ENCODE measurements at regions not wholly inside any gene's neighbourhood (a gene's known extent, or its start where the extent isn't known, plus 50 kb on each side); places are given as distances from the start of the nearest gene placed in this dataset.
"Not testable (repeated sequence)": the region's sequence is repeated elsewhere in the genome, so short reads cannot be mapped to it uniquely, and the experiment has no call there.

GRCh38 chr5:123937230-123937629 is 425.3 kb downstream of the CSNK1G3 start:
- H3K36me3 ChIP-seq (ENCODE audit: control insufficient read depth, insufficient read depth, low read length): peaks cover 9% of the 10 kb centered on the region
- H3K9ac ChIP-seq (ENCODE audit: low read depth, low read length): no peak overlapping the region
- no peak overlapping the region for H3K4me3 ChIP-seq (ENCODE audit: low read depth, low read length)
- H3K27me3 ChIP-seq (ENCODE audit: control insufficient read depth, insufficient read depth, low read length): no peaks in the 10 kb centered on the region
- no peaks in the 10 kb centered on the region for H3K4me1 ChIP-seq (ENCODE audit: control insufficient read depth, insufficient read depth, low read length)
- peaks cover 39% of the 10 kb centered on the region for H3K9me3 ChIP-seq (ENCODE audit: control insufficient read depth, insufficient read depth, low read length)

GRCh38 chr5:123936548-123936947 is 424.6 kb downstream of the CSNK1G3 start:
- no peak overlapping the region for H3K9ac ChIP-seq (ENCODE audit: low read depth, low read length)
- H3K27me3 ChIP-seq (ENCODE audit: control insufficient read depth, insufficient read depth, low read length): no peaks in the 10 kb centered on the region
- no peaks in the 10 kb centered on the region for H3K4me1 ChIP-seq (ENCODE audit: control insufficient read depth, insufficient read depth, low read length)
- H3K36me3 ChIP-seq (ENCODE audit: control insufficient read depth, insufficient read depth, low read length): peaks cover 9% of the 10 kb centered on the region
- peaks cover 32% of the 10 kb centered on the region for H3K9me3 ChIP-seq (ENCODE audit: control insufficient read depth, insufficient read depth, low read length)
- H3K4me3 ChIP-seq (ENCODE audit: low read depth, low read length): no peak overlapping the region

- H3K27me3 ChIP-seq (ENCODE audit: control insufficient read depth, insufficient read depth, low read length); H3K4me1 ChIP-seq (ENCODE audit: control insufficient read depth, insufficient read depth, low read length); H3K36me3 ChIP-seq (ENCODE audit: control insufficient read depth, insufficient read depth, low read length); H3K4me3 ChIP-seq (ENCODE audit: low read depth, low read length); H3K9ac ChIP-seq (ENCODE audit: low read depth, low read length): not testable (repeated sequence)
- H3K9me3 ChIP-seq (ENCODE audit: control insufficient read depth, insufficient read depth, low read length): peaks cover 26% of the 10 kb centered on the region
Observed at GRCh38 chr5:123933812-123934211, 421.8 kb downstream of the CSNK1G3 start.

GRCh38 chr5:123929055-123929474 is 417.1 kb downstream of the CSNK1G3 start:
- H3K4me3 ChIP-seq (ENCODE audit: low read depth, low read length): no peak overlapping the region
- no peaks in the 10 kb centered on the region for H3K9me3 ChIP-seq (ENCODE audit: control insufficient read depth, insufficient read depth, low read length)
- H3K9ac ChIP-seq (ENCODE audit: low read depth, low read length): no peak overlapping the region
- H3K4me1 ChIP-seq (ENCODE audit: control insufficient read depth, insufficient read depth, low read length): no peaks in the 10 kb centered on the region
- no peaks in the 10 kb centered on the region for H3K27me3 ChIP-seq (ENCODE audit: control insufficient read depth, insufficient read depth, low read length)
- H3K36me3 ChIP-seq (ENCODE audit: control insufficient read depth, insufficient read depth, low read length): no peaks in the 10 kb centered on the region

DNA sequence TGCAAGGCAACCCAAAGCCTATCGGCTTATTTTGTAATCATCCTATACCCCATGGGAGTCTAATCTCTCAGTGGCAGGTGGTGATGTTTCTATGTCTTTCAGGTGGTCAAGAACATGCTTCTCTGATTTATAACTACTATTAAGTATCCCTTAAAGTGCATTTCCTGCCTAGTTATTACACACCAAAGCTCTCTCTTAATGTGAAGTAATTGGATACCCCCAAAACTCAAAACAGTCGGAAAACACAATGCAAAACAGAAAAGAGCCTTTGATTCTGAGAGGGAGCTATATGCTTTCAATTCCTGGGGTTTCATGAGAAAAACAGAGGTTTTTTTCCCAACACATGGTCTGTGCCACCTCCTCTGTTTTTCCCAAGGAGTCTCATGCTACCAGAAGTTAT is 416.4 kb downstream of the CSNK1G3 start:
- Histone ChIP-seq H3K9me3 (ENCODE audit: control insufficient read depth, insufficient read depth, low read length) (no peaks in the 10 kb centered on the region), H3K27me3 (ENCODE audit: control insufficient read depth, insufficient read depth, low read length) (no peaks in the 10 kb centered on the region), H3K9ac (ENCODE audit: low read depth, low read length) (no peak overlapping the region), H3K4me3 (ENCODE audit: low read depth, low read length) (no peak overlapping the region), H3K4me1 (ENCODE audit: control insufficient read depth, insufficient read depth, low read length) (no peaks in the 10 kb centered on the region), H3K36me3 (ENCODE audit: control insufficient read depth, insufficient read depth, low read length) (no peaks in the 10 kb centered on the region)

GRCh38 chr5:123921193-123921592 is 409.2 kb downstream of the CSNK1G3 start:
- no peaks in the 10 kb centered on the region for H3K4me1 ChIP-seq (ENCODE audit: control insufficient read depth, insufficient read depth, low read length)
- no peak overlapping the region for H3K4me3 ChIP-seq (ENCODE audit: low read depth, low read length)
- H3K9ac ChIP-seq (ENCODE audit: low read depth, low read length): no peak overlapping the region
- H3K27me3 ChIP-seq (ENCODE audit: control insufficient read depth, insufficient read depth, low read length): no peaks in the 10 kb centered on the region
- no peaks in the 10 kb centered on the region for H3K9me3 ChIP-seq (ENCODE audit: control insufficient read depth, insufficient read depth, low read length)
- no peaks in the 10 kb centered on the region for H3K36me3 ChIP-seq (ENCODE audit: control insufficient read depth, insufficient read depth, low read length)

DNA sequence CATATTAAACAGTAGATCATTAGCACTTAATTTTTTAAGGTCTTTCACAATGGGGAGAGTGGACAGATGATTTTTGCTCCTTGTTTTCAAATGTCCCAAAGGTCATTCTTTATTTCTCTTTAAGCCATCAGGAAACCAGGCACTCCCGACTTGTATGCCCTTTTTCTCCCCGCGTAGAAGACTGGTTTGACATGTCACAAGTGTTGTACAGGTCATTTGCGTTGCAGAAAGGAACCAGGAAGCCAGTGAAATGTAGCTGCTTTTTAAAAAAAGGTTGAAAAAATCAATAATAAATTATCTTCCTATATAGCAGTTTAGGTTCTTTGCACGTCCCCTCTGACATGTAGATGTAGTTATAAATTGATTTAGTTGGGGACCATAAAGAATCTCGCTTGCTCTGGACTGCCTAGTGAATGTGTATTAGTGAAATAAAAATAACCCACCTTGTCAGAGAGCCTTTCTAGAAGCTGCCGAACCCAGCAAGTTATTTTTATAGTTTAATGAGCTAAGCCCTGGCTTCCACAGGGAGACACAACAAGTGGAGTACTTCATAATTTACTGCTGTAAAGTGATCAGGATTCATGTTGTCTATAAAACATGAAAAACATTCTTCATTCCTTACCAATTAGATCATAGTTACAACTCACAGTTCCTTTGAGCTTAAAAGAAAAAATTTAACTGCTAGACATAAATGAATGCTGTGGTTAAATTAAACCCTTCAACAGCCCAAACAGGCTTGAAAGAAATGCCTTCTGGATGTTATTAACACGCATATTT is 404.6 kb downstream of the CSNK1G3 start:
- no peaks in the 10 kb centered on the region for H3K36me3 ChIP-seq (ENCODE audit: control insufficient read depth, insufficient read depth, low read length)
- no peaks in the 10 kb centered on the region for H3K9me3 ChIP-seq (ENCODE audit: control insufficient read depth, insufficient read depth, low read length)
- no peak overlapping the region for H3K4me3 ChIP-seq (ENCODE audit: low read depth, low read length)

GRCh38 chr5:123914333-123914732 is 402.4 kb downstream of the CSNK1G3 start:
- no peaks in the 10 kb centered on the region for H3K4me1 ChIP-seq (ENCODE audit: control insufficient read depth, insufficient read depth, low read length)
- no peaks in the 10 kb centered on the region for H3K36me3 ChIP-seq (ENCODE audit: control insufficient read depth, insufficient read depth, low read length)
- no peaks in the 10 kb centered on the region for H3K9me3 ChIP-seq (ENCODE audit: control insufficient read depth, insufficient read depth, low read length)
- no peaks in the 10 kb centered on the region for H3K27me3 ChIP-seq (ENCODE audit: control insufficient read depth, insufficient read depth, low read length)
- no peak overlapping the region for H3K4me3 ChIP-seq (ENCODE audit: low read depth, low read length)
- H3K9ac ChIP-seq (ENCODE audit: low read depth, low read length): no peak overlapping the region

More for the DNA sequence above, 404.6 kb downstream of the CSNK1G3 start:
- H3K9ac ChIP-seq (ENCODE audit: low read depth, low read length): no peak overlapping the region
- no peaks in the 10 kb centered on the region for H3K27me3 ChIP-seq (ENCODE audit: control insufficient read depth, insufficient read depth, low read length)
- H3K4me1 ChIP-seq (ENCODE audit: control insufficient read depth, insufficient read depth, low read length): no peaks in the 10 kb centered on the region

DNA sequence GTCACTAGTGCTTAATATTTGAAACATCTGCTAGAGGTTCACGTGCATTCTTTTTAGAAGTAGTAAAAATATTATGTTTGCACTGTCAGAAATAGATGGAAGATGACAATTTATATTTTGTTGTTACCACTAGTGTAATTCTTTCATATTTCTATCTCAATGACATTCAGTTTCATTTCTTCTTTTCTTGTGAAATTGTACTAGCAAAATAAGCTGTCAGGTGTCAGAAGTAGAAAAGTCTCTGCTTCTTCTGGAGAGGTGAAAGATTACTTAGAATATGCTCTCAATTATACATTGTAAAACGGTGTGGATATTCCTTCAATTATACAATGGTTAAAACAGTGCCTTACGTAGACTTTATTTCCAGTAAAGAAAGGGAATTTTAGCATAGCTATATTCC is 395.4 kb downstream of the CSNK1G3 start:
- H3K4me3 ChIP-seq (ENCODE audit: low read depth, low read length): no peak overlapping the region
- no peaks in the 10 kb centered on the region for H3K36me3 ChIP-seq (ENCODE audit: control insufficient read depth, insufficient read depth, low read length)
- no peaks in the 10 kb centered on the region for H3K9me3 ChIP-seq (ENCODE audit: control insufficient read depth, insufficient read depth, low read length)
- no peak overlapping the region for H3K9ac ChIP-seq (ENCODE audit: low read depth, low read length)
- no peaks in the 10 kb centered on the region for H3K27me3 ChIP-seq (ENCODE audit: control insufficient read depth, insufficient read depth, low read length)
- no peaks in the 10 kb centered on the region for H3K4me1 ChIP-seq (ENCODE audit: control insufficient read depth, insufficient read depth, low read length)

GRCh38 chr5:123906698-123907295 is 394.8 kb downstream of the CSNK1G3 start:
- Histone ChIP-seq H3K4me3 (ENCODE audit: low read depth, low read length) (no peak overlapping the region), H3K9me3 (ENCODE audit: control insufficient read depth, insufficient read depth, low read length) (no peaks in the 10 kb centered on the region), H3K36me3 (ENCODE audit: control insufficient read depth, insufficient read depth, low read length) (no peaks in the 10 kb centered on the region), H3K4me1 (ENCODE audit: control insufficient read depth, insufficient read depth, low read length) (no peaks in the 10 kb centered on the region), H3K9ac (ENCODE audit: low read depth, low read length) (no peak overlapping the region), H3K27me3 (ENCODE audit: control insufficient read depth, insufficient read depth, low read length) (no peaks in the 10 kb centered on the region)

DNA sequence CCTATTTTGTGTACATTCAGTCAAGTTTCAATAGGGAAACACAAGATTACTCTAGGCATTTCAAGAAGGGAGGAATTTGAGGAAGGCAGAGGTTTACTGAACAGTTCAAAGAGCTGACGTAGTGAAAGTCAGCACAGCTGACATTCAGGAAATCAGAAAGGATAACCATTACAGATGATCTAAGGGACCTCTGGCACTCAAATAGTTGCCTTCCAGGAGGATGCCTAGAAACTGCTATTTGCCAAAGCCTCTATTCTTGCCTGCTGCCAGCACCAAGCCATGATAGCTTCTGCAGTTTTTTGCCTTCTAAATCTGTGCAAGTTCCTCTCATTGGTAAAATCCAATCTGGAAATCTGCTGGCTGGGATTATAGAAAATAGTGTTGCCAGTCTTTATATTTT is 373.1 kb downstream of the CSNK1G3 start:
- Histone ChIP-seq H3K9me3 (ENCODE audit: control insufficient read depth, insufficient read depth, low read length) (no peaks in the 10 kb centered on the region), H3K9ac (ENCODE audit: low read depth, low read length) (no peak overlapping the region), H3K4me1 (ENCODE audit: control insufficient read depth, insufficient read depth, low read length) (no peaks in the 10 kb centered on the region), H3K36me3 (ENCODE audit: control insufficient read depth, insufficient read depth, low read length) (no peaks in the 10 kb centered on the region), H3K27me3 (ENCODE audit: control insufficient read depth, insufficient read depth, low read length) (no peaks in the 10 kb centered on the region), H3K4me3 (ENCODE audit: low read depth, low read length) (no peak overlapping the region)

- H3K4me1 ChIP-seq (ENCODE audit: control insufficient read depth, insufficient read depth, low read length): peaks cover 3% of the 10 kb centered on the region
- H3K27me3 ChIP-seq (ENCODE audit: control insufficient read depth, insufficient read depth, low read length): no peaks in the 10 kb centered on the region
- H3K9me3 ChIP-seq (ENCODE audit: control insufficient read depth, insufficient read depth, low read length): no peaks in the 10 kb centered on the region
- H3K9ac ChIP-seq (ENCODE audit: low read depth, low read length): no peak overlapping the region
- H3K4me3 ChIP-seq (ENCODE audit: low read depth, low read length): no peak overlapping the region
- no peaks in the 10 kb centered on the region for H3K36me3 ChIP-seq (ENCODE audit: control insufficient read depth, insufficient read depth, low read length)
Observed at GRCh38 chr5:123882965-123883345, 371.0 kb downstream of the CSNK1G3 start.

All from iPS-15b (cell line).